Fibroblast of skin of back (primary cell): ENCODE measurements at regions not wholly inside any gene's neighbourhood (a gene's known extent, or its start where the extent isn't known, plus 50 kb on each side); places are given as distances from the start of the nearest gene placed in this dataset.
"Not testable (repeated sequence)": the region's sequence is repeated elsewhere in the genome, so short reads cannot be mapped to it uniquely, and the experiment has no call there.

ENCODE experiments used
- DNase-seq: peaks from one replicate; pipeline ENCODE4 v3.0.0-alpha.2; 2013

DNA sequence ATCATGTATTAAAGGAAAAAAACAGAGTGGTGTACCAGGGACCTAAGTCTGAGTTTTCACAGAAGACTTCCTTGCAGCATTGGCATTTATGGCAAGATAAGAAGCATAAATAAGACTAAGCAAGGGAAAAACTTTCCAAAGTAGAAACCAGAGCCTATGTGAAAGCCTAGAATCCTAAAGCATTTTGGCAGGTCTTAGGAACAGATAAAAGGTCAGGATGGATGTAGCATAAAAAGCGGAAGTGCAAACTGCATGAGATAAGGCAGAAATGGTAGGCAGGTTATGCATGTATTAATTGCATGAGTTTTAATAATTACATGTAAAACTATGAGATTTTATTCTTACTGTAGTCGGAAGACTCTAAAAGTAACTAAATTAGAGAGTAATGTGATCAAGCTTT, 596.5 kb downstream of the SUCLG1 start:
- no peak for DNase-seq

GRCh38 chr2:83860320-83860719, 598.8 kb downstream of the SUCLG1 start:
- no peak for DNase-seq

DNA sequence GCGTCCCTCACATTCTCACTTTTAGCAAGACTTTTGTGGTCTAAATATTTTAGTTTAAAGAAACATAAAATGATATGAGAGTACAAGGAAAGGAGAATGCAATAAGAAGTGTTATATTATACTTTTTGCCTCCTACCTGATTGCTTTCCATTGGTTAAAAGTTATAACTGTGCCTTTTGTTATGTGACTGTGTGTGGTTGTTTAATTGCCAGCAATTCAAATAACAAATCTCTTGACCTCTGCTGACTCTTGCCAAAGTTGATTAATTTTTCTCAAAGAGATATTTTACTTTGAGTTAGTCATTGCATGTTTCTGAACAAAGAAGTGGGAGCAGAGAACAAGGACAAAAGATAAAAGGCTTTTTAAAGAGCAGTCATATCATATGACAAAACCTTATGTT, 599.5 kb downstream of the SUCLG1 start:
- DNase-seq = no peak

DNA sequence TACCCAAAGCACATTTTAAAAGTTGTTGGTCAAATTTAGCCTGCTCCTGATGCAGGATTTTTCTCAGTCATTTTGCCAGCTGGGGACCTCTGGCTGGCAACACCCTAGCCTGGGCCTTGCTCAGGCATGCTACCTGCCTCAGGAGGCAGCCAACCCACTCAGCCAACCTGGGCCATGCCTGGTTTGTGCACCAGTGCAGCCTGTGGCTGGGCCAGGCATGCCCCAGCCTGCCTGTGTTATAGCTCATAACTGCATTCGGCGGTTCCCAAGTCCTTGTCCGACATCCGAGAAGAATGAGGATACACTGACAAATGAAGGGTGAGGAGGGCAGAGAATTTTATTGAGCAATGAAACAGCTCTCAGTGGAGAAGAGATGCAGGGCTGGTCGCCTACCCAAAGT, 608.0 kb downstream of the SUCLG1 start:
- DNase-seq = no peak

GRCh38 chr2:83850071-83850725, 608.9 kb downstream of the SUCLG1 start:
- DNase-seq = peak; percentile 85

- DNase-seq = no peak
Observed at GRCh38 chr2:83844490-83844889, 614.6 kb downstream of the SUCLG1 start.

GRCh38 chr2:83842421-83842820, 616.7 kb downstream of the SUCLG1 start:
- no peak for DNase-seq

DNA sequence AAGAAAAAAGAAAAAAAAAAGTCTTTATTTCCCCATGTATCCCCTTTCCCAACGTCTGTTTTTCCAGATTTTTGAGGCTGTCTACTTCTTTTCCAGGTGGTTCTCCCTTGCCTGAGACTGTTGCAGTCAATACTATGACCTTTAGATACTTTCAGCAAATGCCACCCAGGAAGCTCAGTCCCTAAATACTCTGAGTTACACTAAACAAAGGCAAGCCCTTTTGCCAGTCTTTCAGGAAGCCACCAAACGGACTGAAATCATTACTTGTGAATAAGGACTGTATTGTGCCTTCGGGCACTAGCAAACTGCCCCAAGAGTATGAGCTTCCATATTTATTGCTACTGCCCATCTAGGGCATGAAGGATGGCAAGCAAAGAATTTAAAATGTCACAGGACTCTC, 621.3 kb downstream of the SUCLG1 start:
- no peak for DNase-seq

DNA sequence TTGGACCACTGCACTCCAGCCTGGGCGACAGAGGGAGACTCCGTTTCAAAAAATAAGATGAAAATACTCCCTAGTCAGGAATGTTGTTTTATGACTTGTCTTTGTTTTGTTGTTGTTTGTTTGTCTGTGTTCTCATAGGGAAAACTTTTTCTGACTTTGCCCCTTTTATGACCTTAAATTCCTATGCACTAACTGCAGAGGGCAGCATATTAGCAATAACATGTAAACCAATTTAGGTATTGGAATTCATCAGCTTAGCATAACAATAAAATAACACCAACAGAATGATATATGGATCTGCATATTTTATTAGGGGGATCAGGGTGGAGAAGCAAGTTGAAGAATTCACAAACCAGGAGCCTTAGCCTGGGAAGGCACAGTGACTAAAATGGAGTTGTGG, 631.5 kb downstream of the SUCLG1 start:
- no peak for DNase-seq

DNA sequence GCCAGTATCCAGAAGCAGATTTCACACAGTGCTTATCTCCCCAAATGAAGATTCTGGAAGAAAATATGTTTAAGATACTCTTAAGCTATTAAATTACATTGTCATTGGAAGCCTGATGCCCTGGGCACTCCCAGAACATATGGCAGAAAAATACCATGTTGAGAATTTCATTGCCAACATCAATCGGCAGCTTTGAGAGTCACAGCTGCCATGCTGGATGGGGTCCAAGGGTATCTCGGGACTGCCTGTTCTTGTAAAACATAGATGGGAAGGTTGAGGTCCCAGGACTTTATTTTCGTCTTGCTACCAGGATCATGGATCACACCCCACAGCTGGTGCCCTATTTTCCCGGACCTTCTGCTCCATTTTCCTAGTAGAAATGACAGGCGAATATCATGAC, 632.5 kb downstream of the SUCLG1 start:
- DNase-seq = no peak

DNA sequence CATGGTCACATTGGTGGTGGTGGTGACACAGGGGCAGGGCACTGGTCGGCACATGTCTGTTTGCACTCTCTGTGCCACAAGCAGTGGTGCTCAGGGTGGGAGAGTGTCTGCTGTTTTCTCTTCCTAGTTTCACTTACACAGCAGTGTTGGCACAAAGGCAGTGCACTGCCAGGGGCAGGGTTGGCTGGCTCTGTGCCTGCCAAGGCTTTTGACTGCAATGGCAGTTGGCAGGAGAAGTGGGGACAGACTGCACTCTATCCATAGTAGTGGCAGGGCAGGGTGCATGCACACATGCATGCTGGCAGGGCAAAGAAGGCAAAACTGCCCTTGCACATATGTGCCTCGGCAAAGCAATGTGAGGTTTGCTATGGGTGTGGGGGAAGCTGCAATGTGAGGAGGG, 635.9 kb downstream of the SUCLG1 start:
- DNase-seq = no peak

GRCh38 chr2:83817511-83817910, 641.6 kb downstream of the SUCLG1 start:
- DNase-seq = peak; percentile 21

- no peak for DNase-seq
Observed at GRCh38 chr2:83808878-83809277, 650.2 kb downstream of the SUCLG1 start.

GRCh38 chr2:83802604-83803003, 656.5 kb downstream of the SUCLG1 start:
- DNase-seq = no peak

- no peak for DNase-seq
Observed at GRCh38 chr2:83795777-83796176, 663.3 kb downstream of the SUCLG1 start.

DNA sequence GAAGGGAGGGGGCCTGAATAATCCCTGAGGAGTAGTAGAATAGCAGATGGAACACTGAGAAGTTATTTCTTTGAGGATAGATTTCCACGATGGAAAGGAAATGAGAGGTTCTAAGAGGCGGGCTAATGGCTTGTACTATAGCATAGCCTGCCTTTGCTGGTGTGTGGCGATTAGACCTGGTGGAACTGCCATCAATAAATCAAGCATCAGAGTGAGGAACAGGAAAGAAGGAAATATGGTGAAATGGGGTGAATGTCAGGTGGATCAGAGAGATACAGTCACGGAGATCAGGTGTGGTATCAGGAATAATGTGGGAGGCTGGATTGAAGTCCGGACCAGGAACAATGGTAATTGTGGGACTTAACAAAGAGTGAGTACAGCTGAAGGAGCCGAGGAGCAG, 668.6 kb downstream of the SUCLG1 start:
- DNase-seq = not testable (repeated sequence)

- not testable (repeated sequence) for DNase-seq
Observed at GRCh38 chr2:83789674-83790073, 669.4 kb downstream of the SUCLG1 start.

- not testable (repeated sequence) for DNase-seq
Observed at GRCh38 chr2:83788938-83789566, 670.0 kb downstream of the SUCLG1 start.

DNA sequence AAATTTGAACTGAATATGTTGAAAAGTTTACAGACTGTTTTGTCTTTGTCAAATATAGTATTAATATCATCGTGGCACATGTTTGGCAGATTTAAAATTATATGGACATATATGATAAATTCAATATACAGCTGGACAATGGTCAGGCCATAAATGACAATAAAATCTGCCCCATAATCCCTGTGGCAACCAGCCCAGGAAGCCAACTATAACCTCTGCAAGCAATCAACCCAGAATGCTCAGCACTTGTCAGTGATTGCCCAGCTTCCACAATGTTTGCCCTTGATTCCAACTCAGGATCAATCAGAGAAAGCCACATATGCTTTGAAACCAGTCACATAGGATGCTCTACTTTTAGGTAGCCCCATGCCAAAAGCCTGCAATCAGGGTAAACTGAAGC, 671.9 kb downstream of the SUCLG1 start:
- DNase-seq = no peak

DNA sequence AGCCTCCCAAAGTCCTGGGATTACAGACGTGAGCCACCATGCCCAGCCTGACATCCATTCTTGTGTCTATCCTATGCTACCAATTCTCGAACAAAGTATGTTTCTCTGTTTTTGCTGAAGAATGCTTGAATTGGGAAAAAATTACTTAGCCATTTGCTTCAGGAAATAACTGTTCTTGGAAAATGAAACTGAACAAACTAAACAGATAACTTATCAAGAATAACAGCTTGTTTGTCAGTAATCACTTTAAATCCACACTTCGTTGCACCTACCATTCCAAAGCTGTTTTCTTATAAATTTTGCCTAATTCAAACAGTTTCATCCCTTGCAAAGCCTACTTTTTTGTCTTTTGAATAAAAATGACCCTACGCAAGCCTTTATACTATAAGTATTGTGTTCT, 672.9 kb downstream of the SUCLG1 start:
- DNase-seq = no peak

DNA sequence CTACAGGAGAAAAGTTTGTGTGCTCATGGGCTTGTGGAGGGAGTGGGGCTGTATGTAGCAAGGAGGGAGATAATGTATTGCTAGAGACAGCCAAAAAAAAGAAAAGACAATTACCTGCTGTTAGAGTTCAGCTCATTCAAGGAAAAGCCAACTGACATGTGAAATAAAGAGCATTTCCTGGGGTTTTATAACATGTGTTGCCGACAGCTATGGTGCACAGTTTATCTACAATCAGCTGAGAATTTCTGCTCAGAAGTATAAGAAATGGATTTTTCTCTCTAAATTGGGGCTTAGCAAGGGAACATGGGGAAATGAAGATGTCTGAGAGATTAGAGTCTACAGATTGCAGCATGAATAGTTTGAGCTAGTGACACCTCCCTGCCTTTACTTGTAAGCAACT, 674.1 kb downstream of the SUCLG1 start:
- no peak for DNase-seq

- no peak for DNase-seq
Observed at GRCh38 chr2:83784315-83784714, 674.8 kb downstream of the SUCLG1 start.

GRCh38 chr2:83782122-83782521, 677.0 kb downstream of the SUCLG1 start:
- DNase-seq = no peak

- DNase-seq = no peak
Observed at GRCh38 chr2:83764447-83765005, 694.6 kb downstream of the SUCLG1 start.
